ENCODE measurements at regions not wholly inside any gene's neighbourhood (a gene's known extent, or its start where the extent isn't known, plus 50 kb on each side); places are given as distances from the start of the nearest gene placed in this dataset.

DNA sequence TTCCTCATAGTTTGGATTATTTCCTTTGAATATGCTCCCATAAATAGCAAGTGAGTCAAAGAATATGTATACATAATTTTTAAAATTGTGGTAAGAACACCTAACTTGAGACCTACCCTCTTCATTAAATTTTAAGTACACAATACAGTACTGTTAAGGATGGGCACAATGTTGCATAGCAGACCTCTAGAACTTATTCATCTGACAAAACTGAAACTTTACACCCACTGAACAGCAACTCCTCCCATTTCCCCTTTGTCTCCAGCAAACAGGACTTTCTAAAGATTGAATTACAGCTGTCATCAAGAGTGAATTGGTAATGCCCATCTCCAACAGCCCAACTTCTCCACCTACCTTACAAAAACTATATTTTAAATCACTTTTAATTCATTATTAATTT, 388.9 kb downstream of the HTR1A start:
- Mint-ChIP-seq H3K9me3 (peaks cover 10% of the 10 kb centered on the region; the same call in 1 of the 2 replicates), H3K27me3 (ENCODE audit: low read depth) (no peaks in the 10 kb centered on the region; the same call in 1 of the 2 replicates), H3K4me3 (no peak overlapping the region), H3K36me3 (no peaks in the 10 kb centered on the region), H3K27ac (no peak overlapping the region), H3K4me1 (peaks cover 3% of the 10 kb centered on the region; the same call in 1 of the 2 replicates)
- TF ChIP-seq GRHL2 (CRISPR knock-in tag; IDR thresholded peaks at IDR 0.05; ENCODE audit: insufficient replicate concordance, severe bottlenecking) (no peak), RELA (CRISPR knock-in tag; IDR thresholded peaks at IDR 0.05; ENCODE audit: borderline replicate concordance) (no peak), RORB (CRISPR knock-in tag; IDR thresholded peaks at IDR 0.05) (no peak), NR2C2 (CRISPR knock-in tag; IDR thresholded peaks at IDR 0.05) (no peak), NFATC4 (CRISPR knock-in tag; IDR thresholded peaks at IDR 0.05) (no peak), JAZF1 (CRISPR knock-in tag; IDR thresholded peaks at IDR 0.05) (no peak), ZNF423 (CRISPR knock-in tag; IDR thresholded peaks at IDR 0.05) (no peak), TCF7 (CRISPR knock-in tag; IDR thresholded peaks at IDR 0.05; ENCODE audit: low read depth) (no peak), JUN (CRISPR knock-in tag; IDR thresholded peaks at IDR 0.05) (no peak)
- TF ChIP-seq, protein P1, sequence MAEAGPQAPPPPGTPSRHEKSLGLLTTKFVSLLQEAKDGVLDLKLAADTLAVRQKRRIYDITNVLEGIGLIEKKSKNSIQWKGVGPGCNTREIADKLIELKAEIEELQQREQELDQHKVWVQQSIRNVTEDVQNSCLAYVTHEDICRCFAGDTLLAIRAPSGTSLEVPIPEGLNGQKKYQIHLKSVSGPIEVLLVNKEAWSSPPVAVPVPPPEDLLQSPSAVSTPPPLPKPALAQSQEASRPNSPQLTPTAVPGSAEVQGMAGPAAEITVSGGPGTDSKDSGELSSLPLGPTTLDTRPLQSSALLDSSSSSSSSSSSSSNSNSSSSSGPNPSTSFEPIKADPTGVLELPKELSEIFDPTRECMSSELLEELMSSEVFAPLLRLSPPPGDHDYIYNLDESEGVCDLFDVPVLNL (CRISPR knock-in tag; IDR thresholded peaks at IDR 0.05; ENCODE audit: borderline replicate concordance, low read depth) = no peak
- TF ChIP-seq, protein P2, sequence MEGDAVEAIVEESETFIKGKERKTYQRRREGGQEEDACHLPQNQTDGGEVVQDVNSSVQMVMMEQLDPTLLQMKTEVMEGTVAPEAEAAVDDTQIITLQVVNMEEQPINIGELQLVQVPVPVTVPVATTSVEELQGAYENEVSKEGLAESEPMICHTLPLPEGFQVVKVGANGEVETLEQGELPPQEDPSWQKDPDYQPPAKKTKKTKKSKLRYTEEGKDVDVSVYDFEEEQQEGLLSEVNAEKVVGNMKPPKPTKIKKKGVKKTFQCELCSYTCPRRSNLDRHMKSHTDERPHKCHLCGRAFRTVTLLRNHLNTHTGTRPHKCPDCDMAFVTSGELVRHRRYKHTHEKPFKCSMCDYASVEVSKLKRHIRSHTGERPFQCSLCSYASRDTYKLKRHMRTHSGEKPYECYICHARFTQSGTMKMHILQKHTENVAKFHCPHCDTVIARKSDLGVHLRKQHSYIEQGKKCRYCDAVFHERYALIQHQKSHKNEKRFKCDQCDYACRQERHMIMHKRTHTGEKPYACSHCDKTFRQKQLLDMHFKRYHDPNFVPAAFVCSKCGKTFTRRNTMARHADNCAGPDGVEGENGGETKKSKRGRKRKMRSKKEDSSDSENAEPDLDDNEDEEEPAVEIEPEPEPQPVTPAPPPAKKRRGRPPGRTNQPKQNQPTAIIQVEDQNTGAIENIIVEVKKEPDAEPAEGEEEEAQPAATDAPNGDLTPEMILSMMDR (IDR thresholded peaks at IDR 0.05) = no peak
- TF ChIP-seq, protein P3, sequence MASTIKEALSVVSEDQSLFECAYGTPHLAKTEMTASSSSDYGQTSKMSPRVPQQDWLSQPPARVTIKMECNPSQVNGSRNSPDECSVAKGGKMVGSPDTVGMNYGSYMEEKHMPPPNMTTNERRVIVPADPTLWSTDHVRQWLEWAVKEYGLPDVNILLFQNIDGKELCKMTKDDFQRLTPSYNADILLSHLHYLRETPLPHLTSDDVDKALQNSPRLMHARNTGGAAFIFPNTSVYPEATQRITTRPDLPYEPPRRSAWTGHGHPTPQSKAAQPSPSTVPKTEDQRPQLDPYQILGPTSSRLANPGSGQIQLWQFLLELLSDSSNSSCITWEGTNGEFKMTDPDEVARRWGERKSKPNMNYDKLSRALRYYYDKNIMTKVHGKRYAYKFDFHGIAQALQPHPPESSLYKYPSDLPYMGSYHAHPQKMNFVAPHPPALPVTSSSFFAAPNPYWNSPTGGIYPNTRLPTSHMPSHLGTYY (CRISPR knock-in tag; IDR thresholded peaks at IDR 0.05) = no peak
- TF ChIP-seq, protein P4, sequence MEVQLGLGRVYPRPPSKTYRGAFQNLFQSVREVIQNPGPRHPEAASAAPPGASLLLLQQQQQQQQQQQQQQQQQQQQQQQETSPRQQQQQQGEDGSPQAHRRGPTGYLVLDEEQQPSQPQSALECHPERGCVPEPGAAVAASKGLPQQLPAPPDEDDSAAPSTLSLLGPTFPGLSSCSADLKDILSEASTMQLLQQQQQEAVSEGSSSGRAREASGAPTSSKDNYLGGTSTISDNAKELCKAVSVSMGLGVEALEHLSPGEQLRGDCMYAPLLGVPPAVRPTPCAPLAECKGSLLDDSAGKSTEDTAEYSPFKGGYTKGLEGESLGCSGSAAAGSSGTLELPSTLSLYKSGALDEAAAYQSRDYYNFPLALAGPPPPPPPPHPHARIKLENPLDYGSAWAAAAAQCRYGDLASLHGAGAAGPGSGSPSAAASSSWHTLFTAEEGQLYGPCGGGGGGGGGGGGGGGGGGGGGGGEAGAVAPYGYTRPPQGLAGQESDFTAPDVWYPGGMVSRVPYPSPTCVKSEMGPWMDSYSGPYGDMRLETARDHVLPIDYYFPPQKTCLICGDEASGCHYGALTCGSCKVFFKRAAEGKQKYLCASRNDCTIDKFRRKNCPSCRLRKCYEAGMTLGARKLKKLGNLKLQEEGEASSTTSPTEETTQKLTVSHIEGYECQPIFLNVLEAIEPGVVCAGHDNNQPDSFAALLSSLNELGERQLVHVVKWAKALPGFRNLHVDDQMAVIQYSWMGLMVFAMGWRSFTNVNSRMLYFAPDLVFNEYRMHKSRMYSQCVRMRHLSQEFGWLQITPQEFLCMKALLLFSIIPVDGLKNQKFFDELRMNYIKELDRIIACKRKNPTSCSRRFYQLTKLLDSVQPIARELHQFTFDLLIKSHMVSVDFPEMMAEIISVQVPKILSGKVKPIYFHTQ (CRISPR knock-in tag; IDR thresholded peaks at IDR 0.05) = no peak
- no peak for ATAC-seq
- ChIA-PET CTCF (no interaction called here), POLR2A (no interaction called here)
- DNase-seq (ENCODE audit: low spot score) = no peak

DNA sequence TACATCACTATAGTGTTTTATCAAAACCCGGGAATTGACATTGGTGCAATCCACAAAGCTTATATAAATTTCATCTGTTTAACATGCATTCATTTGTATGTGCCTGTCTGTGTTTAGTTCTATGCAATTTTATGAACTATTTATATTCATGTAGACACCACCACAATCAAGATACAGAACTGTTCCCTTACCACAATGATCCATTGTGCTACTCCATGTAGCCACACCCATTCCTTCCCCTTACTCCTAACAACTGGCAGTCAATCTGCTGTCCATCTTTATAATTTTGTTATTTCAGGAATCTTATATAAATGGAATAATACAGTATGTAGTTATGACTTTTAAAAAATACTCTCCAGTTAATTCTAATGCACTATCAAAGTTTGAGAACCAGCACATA, 389.5 kb downstream of the HTR1A start:
- DNase-seq (ENCODE audit: low spot score) = no peak
- peaks cover 10% of the 10 kb centered on the region; the same call in 1 of the 2 replicates for H3K9me3 Mint-ChIP-seq

More for the DNA sequence above, 389.5 kb downstream of the HTR1A start:
- Mint-ChIP-seq H3K4me3 (no peak overlapping the region), H3K4me1 (peaks cover 3% of the 10 kb centered on the region; the same call in 1 of the 2 replicates), H3K36me3 (no peaks in the 10 kb centered on the region), H3K27ac (no peak overlapping the region), H3K27me3 (ENCODE audit: low read depth) (no peaks in the 10 kb centered on the region; the same call in 1 of the 2 replicates)
- ChIA-PET CTCF (no interaction called here), POLR2A (no interaction called here)
- ATAC-seq = no peak
- TF ChIP-seq NR2C2 (CRISPR knock-in tag; IDR thresholded peaks at IDR 0.05) (no peak), ZNF317 (CRISPR knock-in tag; IDR thresholded peaks at IDR 0.05; ENCODE audit: borderline replicate concordance, low read depth) (no peak), ZBTB21 (CRISPR knock-in tag; IDR thresholded peaks at IDR 0.05; ENCODE audit: borderline replicate concordance) (no peak), RELA (CRISPR knock-in tag; IDR thresholded peaks at IDR 0.05; ENCODE audit: borderline replicate concordance) (no peak)
- TF ChIP-seq, protein P5, sequence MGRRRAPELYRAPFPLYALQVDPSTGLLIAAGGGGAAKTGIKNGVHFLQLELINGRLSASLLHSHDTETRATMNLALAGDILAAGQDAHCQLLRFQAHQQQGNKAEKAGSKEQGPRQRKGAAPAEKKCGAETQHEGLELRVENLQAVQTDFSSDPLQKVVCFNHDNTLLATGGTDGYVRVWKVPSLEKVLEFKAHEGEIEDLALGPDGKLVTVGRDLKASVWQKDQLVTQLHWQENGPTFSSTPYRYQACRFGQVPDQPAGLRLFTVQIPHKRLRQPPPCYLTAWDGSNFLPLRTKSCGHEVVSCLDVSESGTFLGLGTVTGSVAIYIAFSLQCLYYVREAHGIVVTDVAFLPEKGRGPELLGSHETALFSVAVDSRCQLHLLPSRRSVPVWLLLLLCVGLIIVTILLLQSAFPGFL (CRISPR knock-in tag; IDR thresholded peaks at IDR 0.05; ENCODE audit: borderline replicate concordance) = no peak
